HG03565 (cell line): ENCODE measurements at regions not wholly inside any gene's neighbourhood (a gene's known extent, or its start where the extent isn't known, plus 50 kb on each side); places are given as distances from the start of the nearest gene placed in this dataset.

Experiments
- ATAC-seq: cut with Tn5 transposase; IDR thresholded peaks from one replicate; pipeline ENCODE4 v1.9.1; 2021; ENCODE audit warnings: mild to moderate bottlenecking, moderate library complexity; ENCODE audit not compliant: unreplicated experiment

DNA sequence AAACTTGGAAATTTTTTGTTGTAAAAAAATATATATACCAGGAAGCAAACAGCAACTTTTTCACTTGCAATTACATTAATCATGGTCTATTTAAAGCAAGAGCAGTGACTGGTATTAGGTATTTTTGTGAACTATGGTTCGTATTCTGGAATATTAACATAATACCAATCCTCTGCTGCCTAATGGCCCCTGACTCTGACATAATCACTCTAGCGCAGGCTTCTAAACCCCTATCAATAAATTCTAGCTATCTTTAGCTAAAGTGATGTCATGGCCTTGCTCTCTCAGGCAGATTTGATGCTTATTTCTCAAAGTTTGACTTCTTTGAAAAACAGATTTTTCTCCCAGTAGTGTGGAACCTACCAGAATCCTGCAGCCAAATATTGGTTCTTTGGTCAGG is 808.3 kb downstream of the VGLL3 start:
- no peak for ATAC-seq

DNA sequence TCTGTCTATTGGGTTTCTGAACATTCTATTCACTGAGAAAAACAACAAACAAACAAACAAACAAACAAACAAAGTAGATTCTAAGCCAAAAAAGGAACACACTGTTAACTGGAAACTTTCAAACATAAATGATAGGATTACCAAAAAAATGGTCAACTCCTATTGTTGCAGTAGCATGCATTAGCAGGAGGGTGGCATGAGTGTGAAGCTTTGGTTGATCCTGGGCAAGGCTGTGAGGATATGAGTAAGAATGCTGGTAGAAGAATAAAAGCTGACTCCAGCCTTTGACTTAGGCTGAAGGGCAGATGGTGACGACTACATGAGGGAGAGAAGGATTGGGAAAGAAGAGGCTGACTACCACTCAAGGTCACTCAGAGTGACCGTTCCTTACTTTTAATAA is 810.3 kb downstream of the VGLL3 start:
- ATAC-seq, result no peak

DNA sequence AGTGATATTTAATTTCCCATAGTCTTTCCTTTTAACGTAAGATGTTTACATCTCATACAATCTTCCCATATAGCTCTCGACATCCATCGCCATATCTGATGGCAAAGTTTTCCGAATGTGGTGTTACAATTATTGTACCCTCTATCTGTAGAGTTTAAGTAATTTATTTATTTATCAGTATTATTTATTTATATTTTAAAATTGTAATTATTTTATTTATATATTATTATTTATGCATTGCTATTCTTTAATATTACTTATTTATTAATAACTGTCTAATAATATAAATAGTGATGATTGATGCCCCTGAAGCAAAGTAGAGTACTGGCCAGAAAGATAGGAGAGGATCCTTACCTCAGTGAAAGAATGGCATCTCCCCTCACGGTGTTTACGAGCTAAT is 812.9 kb downstream of the VGLL3 start:
- ATAC-seq, result no peak

GRCh38 chr3:86176445-86176784 is 814.5 kb downstream of the VGLL3 start:
- no peak for ATAC-seq

DNA sequence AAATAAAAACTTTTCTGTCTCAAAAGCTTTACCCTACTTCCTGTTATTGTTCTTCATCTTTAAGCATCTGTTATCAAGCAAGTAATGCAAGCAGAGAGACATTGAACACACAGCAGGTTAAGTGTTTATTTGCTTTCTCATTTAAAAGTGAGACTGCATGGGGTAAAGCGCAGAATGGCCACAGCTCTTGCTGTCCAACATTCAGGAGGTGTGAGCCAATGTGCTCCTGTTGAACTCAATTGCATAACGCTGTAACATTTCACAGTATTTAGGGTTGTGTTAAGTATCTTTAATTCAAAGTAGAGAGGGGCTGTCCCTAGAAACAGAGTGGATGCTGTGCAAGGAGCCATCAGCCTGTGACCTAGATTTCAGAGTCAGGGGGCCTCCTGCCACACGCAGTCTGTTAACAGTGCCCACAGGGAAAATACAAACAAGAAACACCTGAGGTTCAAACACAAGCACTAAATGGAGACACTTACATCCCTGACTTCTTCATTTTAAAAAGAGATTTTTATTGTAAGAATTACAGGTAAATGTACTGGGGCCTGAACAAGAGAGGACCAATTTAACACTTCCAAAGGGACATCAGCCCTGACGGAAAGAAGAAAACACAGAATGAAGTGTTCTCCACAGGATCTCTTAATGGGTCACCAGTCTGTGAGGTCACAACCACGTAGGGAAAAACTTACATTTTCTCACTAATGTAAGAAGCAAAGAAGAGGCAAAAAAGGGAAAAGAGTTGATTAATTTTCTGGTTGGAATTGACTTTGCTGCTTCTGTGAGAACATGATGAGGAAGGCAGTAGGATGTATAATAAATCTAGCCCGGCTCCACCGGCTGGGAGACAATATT is 815.1 kb downstream of the VGLL3 start:
- ATAC-seq, result no peak

GRCh38 chr3:86175051-86175536 is 815.9 kb downstream of the VGLL3 start:
- no peak for ATAC-seq

- no peak for ATAC-seq
Observed at GRCh38 chr3:86173401-86173800, 817.5 kb downstream of the VGLL3 start.

DNA sequence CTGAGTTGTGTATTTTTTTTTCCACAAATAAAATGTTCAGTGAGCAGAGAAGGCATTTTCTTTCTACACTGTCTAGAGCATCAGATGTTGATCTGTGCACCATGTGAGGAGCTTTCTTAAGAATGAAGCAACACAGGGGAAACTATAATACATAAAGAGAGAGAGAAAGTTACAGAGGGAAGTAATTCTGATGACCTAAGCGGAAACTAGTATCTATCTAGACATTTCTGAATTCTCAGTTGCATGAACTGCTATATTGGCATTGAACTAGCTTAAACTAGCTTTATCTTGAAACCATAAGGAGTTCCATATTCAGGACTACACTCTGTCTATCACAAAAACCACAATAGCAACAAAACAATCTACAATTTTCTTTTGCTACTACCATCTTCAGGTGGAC is 822.4 kb downstream of the VGLL3 start:
- no peak for ATAC-seq

DNA sequence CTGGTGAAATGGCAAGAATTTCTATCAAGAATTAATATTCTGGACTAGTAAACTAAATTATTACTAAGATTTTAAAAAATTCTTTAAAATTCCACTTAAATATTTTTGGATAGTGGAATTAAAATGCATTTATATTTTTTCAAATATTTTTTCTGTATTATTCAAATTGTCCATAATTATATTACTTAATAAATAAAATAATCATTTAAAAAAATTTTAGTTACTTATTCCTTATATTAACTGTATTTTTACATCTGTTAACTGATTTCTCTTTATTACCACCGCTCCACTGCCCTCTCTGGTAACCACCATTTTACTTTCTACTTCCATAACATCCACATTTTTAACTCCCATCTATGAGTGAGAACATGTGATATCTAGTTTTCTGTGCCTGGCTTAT is 828.4 kb downstream of the VGLL3 start:
- no peak for ATAC-seq

- ATAC-seq, result no peak
Observed at GRCh38 chr3:86161493-86161892, 829.5 kb downstream of the VGLL3 start.

DNA sequence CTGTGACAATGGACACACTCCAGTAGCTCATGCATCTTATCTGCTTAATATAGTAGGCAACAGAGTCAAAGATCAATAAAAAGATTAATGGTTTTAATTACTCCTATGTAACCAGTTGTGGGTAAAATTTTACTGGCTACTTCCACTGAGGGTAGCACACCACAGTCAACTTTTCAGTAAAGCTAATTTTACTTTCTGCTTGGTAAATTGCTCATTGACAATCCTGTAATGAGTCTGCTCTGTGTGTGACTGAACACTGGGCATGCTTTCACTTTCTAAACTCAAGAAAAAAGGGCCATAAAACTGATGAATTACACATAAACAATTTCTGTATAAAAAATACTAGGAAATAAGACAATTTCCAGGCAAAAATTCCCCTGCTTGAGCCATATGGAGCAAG is 838.3 kb downstream of the VGLL3 start:
- no peak for ATAC-seq

DNA sequence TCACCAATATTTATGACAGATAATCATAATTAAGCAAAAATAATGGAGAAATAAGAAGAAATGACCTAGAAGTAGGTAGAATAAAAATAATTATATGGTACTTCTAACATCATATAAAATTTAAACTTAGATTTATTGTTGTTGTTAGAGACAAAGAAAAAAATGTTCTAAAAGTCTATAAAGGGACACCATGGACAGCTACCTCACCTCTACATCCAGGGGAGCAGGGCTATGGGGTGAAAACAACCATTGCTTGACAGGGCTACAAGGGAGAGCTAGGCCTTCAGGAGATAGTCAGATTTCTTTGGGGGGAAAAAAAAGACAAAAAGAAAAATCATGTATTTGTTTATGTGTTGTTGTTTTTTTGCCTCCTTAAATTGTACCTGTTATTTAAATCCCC is 841.9 kb downstream of the VGLL3 start:
- ATAC-seq, result no peak

- ATAC-seq, result no peak
Observed at GRCh38 chr3:86147119-86147518, 843.8 kb downstream of the VGLL3 start.

GRCh38 chr3:86126552-86126951 is 864.4 kb downstream of the VGLL3 start:
- ATAC-seq, result no peak
